Skeletal muscle satellite cell (primary cell): ENCODE measurements at regions not wholly inside any gene's neighbourhood (a gene's known extent, or its start where the extent isn't known, plus 50 kb on each side); places are given as distances from the start of the nearest gene placed in this dataset.

Experiments used
- H3K27me3 ChIP-seq: 2 replicates; pipeline ENCODE4 v1.7.0; 2013; ENCODE audit warnings: low read length; ENCODE audit not compliant: control insufficient read depth, insufficient read depth
- H3K36me3 ChIP-seq: 2 replicates; pipeline ENCODE4 v1.7.0; 2013; ENCODE audit warnings: mild to moderate bottlenecking, control low read depth, low read length; ENCODE audit not compliant: insufficient read depth
- H3K4me1 ChIP-seq: 2 replicates; pipeline ENCODE4 v1.7.0; 2013; ENCODE audit warnings: low read length; ENCODE audit not compliant: control insufficient read depth, insufficient read depth
- H3K4me2 ChIP-seq: 2 replicates; pipeline ENCODE4 v1.7.0; 2013; ENCODE audit warnings: mild to moderate bottlenecking, low read length
- H3K4me3 ChIP-seq: 2 replicates; pipeline ENCODE4 v1.7.0; 2013; ENCODE audit warnings: low read length
- H3K9ac ChIP-seq: 2 replicates; pipeline ENCODE4 v1.7.0; 2013; ENCODE audit warnings: mild to moderate bottlenecking, low read depth, low read length, moderate library complexity
- H3K9me3 ChIP-seq: replicated peaks from 2 replicates; pipeline ENCODE4 v1.7.0; 2013; ENCODE audit warnings: mild to moderate bottlenecking, control low read depth, low read length

DNA sequence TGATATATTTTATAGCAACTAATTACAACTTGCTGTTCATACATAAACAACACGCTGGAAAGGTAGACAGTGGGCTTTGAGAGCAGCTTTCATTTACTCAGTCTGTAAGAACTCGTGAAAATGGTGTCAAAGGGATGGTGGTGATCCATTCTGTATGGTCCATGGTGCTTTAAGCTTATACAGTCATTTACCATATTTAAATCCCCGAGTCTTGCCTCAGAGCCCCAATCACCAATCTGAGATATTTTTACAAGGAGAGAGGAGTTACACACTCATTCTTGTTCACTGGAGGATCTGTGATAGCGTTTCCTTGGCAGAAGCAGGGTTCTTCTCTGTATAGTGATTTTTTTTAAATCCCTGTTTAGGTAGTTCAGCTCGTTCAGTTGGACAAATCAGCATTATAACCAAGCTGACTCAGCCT, 694.6 kb downstream of the USP25 start:
- Histone ChIP-seq H3K9me3 (no peaks in the 10 kb centered on the region), H3K27me3 (no peaks in the 10 kb centered on the region), H3K4me3 (peak overlapping the region; percentile 56), H3K4me2 (peak overlapping the region; percentile 77), H3K36me3 (no peaks in the 10 kb centered on the region), H3K9ac (peak overlapping the region; percentile 63), H3K4me1 (peaks cover 30% of the 10 kb centered on the region)

GRCh38 chr21:16425376-16425775, 695.6 kb downstream of the USP25 start:
- H3K4me1 ChIP-seq = peaks cover 21% of the 10 kb centered on the region
- no peak overlapping the region for H3K4me2 ChIP-seq
- no peaks in the 10 kb centered on the region for H3K9me3 ChIP-seq
- no peaks in the 10 kb centered on the region for H3K27me3 ChIP-seq
- no peak overlapping the region for H3K9ac ChIP-seq
- no peaks in the 10 kb centered on the region for H3K36me3 ChIP-seq
- H3K4me3 ChIP-seq = no peak overlapping the region

DNA sequence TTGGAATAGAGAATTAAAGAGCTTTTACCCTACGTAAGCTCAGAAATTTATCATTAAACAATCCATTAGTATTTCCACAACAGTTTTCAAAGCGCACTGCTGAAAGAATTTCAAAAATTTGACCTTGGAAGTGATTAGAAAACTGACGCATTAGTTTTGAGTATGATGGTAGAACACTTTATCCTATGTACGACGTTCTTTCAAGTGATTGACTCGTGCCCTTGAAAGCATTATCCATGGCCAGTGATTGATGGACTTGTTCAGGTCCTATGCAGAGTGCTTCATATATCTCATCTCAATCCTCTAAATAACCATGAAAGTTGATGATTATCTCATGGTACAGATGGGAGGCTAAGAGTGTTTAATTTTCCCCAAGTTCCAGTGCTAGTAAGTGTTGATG, 697.2 kb downstream of the USP25 start:
- H3K9ac ChIP-seq = no peak overlapping the region
- no peaks in the 10 kb centered on the region for H3K9me3 ChIP-seq

DNA sequence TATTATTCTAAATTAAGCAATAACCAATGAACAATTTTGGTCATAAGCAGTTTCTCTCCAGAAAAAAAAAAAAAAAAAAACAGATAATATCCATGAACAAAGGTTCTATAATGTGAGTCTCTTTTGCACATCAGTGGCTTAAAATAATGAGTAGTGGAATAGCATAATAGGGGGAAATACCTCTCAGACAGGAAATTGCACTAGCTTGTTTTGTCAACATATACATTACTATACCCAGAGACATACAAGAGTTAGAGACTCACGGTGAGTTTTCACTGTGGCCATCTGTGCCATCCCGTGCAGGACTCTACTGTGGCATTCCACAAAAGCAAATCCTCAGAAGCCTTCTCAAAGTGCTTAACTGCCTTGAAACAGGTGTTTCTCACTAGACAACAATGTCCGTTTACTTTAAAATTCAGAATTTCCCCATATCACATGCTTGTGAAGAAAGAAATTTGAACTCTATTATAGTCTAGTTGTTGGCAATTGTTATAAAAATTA, 697.9 kb downstream of the USP25 start:
- no peaks in the 10 kb centered on the region for H3K27me3 ChIP-seq
- H3K4me2 ChIP-seq = no peak overlapping the region
- no peaks in the 10 kb centered on the region for H3K9me3 ChIP-seq
- H3K4me1 ChIP-seq = peaks cover 20% of the 10 kb centered on the region
- H3K36me3 ChIP-seq = no peaks in the 10 kb centered on the region
- H3K9ac ChIP-seq = no peak overlapping the region
- H3K4me3 ChIP-seq = no peak overlapping the region

More for the DNA sequence above, 697.2 kb downstream of the USP25 start:
- no peaks in the 10 kb centered on the region for H3K36me3 ChIP-seq
- peaks cover 20% of the 10 kb centered on the region for H3K4me1 ChIP-seq
- H3K4me3 ChIP-seq = no peak overlapping the region
- H3K27me3 ChIP-seq = no peaks in the 10 kb centered on the region
- H3K4me2 ChIP-seq = no peak overlapping the region

DNA sequence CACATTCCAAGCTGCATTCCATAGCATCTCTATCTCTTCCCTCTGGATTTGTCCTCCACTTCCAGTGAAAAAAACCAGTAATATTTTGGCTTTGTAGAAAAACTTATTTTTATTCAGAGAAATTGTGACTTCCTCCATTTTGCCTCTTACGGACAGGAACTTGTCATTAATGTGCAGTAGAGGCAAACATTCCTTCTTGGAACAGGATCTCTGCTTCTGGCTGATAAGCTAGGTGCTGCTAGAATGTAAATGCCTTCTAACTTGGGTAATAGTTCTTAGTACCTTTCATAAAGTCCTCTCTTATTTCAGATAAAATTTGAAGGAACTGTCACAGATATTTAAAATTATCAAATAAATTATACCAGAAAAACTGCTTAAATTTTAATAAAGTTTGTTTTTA, 707.8 kb downstream of the USP25 start:
- Histone ChIP-seq H3K36me3 (no peaks in the 10 kb centered on the region), H3K4me3 (no peak overlapping the region), H3K27me3 (no peaks in the 10 kb centered on the region), H3K9me3 (no peaks in the 10 kb centered on the region), H3K4me2 (no peak overlapping the region), H3K9ac (no peak overlapping the region), H3K4me1 (no peaks in the 10 kb centered on the region)

GRCh38 chr21:16438761-16439160, 709.0 kb downstream of the USP25 start:
- H3K4me2 ChIP-seq = no peak overlapping the region
- no peak overlapping the region for H3K4me3 ChIP-seq
- H3K27me3 ChIP-seq = no peaks in the 10 kb centered on the region
- no peaks in the 10 kb centered on the region for H3K36me3 ChIP-seq
- no peak overlapping the region for H3K9ac ChIP-seq
- H3K9me3 ChIP-seq = no peaks in the 10 kb centered on the region
- H3K4me1 ChIP-seq = no peaks in the 10 kb centered on the region

DNA sequence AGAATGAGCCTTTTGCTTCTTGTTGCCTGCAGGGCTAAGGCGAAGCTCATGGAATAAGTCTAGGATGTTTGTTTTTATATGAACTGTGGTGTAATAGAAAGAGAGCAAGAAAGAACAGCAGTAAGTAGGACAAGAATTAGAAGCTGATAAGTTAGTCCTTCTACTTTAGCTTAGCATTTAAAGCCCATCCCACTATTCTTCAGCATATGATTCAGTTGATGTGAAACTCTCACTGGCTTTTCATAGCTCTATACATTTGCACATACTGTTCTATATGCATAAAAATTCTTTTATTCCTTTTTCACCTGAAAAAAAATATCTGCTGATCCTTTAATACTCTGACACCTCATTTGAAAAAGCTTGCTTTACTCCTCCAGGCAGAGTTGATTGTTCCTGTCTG, 712.0 kb downstream of the USP25 start:
- H3K4me1 ChIP-seq = no peaks in the 10 kb centered on the region
- no peak overlapping the region for H3K4me2 ChIP-seq
- no peaks in the 10 kb centered on the region for H3K36me3 ChIP-seq
- H3K9me3 ChIP-seq = no peaks in the 10 kb centered on the region
- H3K4me3 ChIP-seq = no peak overlapping the region
- no peak overlapping the region for H3K9ac ChIP-seq
- H3K27me3 ChIP-seq = no peaks in the 10 kb centered on the region

DNA sequence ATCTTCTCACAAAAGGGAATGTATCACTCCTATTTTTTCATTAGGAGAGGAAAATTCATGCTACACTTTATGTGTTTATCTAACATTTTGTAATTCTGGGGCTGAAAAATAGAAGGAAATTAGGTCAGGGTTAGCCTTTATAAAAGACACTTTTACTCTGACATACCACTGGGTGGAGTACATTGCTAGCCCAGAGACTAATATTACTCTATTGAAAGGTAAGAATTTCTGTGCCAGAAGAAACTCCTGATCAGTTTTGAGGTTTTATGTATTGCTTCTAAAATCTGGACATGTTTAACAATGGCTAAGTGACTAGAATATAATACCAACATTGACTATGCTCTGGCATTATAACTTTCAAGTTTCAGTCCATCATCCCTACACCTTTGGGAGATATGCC, 724.6 kb downstream of the USP25 start:
- Histone ChIP-seq H3K4me3 (no peak overlapping the region), H3K36me3 (no peaks in the 10 kb centered on the region), H3K9ac (no peak overlapping the region), H3K9me3 (no peaks in the 10 kb centered on the region), H3K27me3 (no peaks in the 10 kb centered on the region), H3K4me1 (no peaks in the 10 kb centered on the region), H3K4me2 (no peak overlapping the region)

- Histone ChIP-seq H3K9ac (no peak overlapping the region), H3K27me3 (no peaks in the 10 kb centered on the region), H3K9me3 (no peaks in the 10 kb centered on the region), H3K4me2 (no peak overlapping the region), H3K4me3 (no peak overlapping the region), H3K36me3 (no peaks in the 10 kb centered on the region), H3K4me1 (no peaks in the 10 kb centered on the region)
Observed at GRCh38 chr21:16455526-16455925, 725.7 kb downstream of the USP25 start.

DNA sequence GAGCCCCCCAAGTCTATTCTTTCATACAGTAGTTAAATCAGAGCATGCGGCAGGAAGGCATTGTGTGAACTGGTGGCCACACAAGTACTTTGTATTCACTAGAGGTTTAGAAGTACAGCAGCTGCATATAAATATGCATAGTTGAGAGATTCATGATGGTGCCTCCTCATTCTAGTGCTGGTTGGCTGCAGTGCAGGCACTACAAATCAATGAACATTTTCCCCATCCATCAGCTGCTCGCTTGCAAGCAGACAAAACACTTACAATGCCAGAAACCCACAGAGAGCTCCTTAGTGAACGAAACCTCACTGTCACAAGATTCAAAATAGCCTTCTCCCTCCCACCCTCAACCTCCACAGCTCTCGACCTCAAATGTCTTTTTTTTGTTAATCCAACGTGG, 726.2 kb downstream of the USP25 start:
- Histone ChIP-seq H3K9ac (no peak overlapping the region), H3K4me3 (no peak overlapping the region), H3K4me2 (no peak overlapping the region), H3K36me3 (no peaks in the 10 kb centered on the region), H3K9me3 (no peaks in the 10 kb centered on the region), H3K27me3 (no peaks in the 10 kb centered on the region), H3K4me1 (no peaks in the 10 kb centered on the region)

GRCh38 chr21:16457498-16457897, 727.7 kb downstream of the USP25 start:
- Histone ChIP-seq H3K36me3 (no peaks in the 10 kb centered on the region), H3K9me3 (no peaks in the 10 kb centered on the region), H3K4me1 (no peaks in the 10 kb centered on the region), H3K27me3 (no peaks in the 10 kb centered on the region), H3K4me2 (no peak overlapping the region), H3K9ac (no peak overlapping the region), H3K4me3 (no peak overlapping the region)

DNA sequence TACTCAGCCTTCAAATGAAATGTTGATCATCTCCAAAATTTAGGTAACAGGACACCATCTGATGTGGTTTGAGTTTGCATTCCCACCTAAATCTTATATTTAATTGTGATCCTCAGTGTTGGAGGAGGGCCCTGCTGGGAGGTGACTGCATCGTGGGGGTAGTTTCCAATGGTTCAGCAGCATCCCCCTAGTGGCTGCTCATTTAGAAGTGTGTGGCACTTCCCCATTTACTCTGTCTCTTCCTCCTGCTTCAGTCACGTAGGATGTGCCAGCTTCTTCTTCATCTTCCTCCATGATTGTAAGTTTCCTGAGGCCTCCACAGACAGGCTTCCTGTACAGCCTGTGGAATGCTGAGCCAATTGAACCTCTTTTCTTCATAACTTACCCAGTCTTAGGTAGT, 731.2 kb downstream of the USP25 start:
- Histone ChIP-seq H3K27me3 (no peaks in the 10 kb centered on the region), H3K9me3 (no peaks in the 10 kb centered on the region), H3K4me3 (no peak overlapping the region), H3K4me1 (no peaks in the 10 kb centered on the region), H3K9ac (no peak overlapping the region), H3K36me3 (no peaks in the 10 kb centered on the region), H3K4me2 (no peak overlapping the region)
